HEK293T (cell line): ENCODE measurements at regions not wholly inside any gene's neighbourhood (a gene's known extent, or its start where the extent isn't known, plus 50 kb on each side); places are given as distances from the start of the nearest gene placed in this dataset.

Experiments used
- CTCF ChIA-PET: fragments of 350-600 bp; formaldehyde crosslinking; extraction: SDS; loops from one replicate; lab custom pipeline; 2021; ENCODE audit warnings: antibody characterized with exemption, inconsistent platforms; lab: Yijun Ruan, JAX
- POLR2A ChIA-PET: fragments of 350-600 bp; formaldehyde crosslinking; extraction: SDS; loops from one replicate; lab custom pipeline; 2020; ENCODE audit warnings: antibody characterized with exemption, inconsistent platforms; lab: Yijun Ruan, JAX
- DNase-seq: peaks from one replicate; pipeline ENCODE4 v3.0.0; 2012; ENCODE audit warnings: mixed read lengths; ENCODE audit errors: extremely low spot score
- ARNT ChIP-seq: fragments of 450-650 bp; IDR thresholded peaks from 2 replicates; pipeline ENCODE4 v1.6.1; 2017; ENCODE audit warnings: mild to moderate bottlenecking
- BHLHE40 ChIP-seq: fragments of 450-650 bp; IDR thresholded peaks from 2 replicates; pipeline ENCODE4 v1.6.1; 2016; ENCODE audit warnings: mild to moderate bottlenecking, moderate library complexity, borderline replicate concordance
- CTBP1 ChIP-seq: fragments of 450-650 bp; IDR thresholded peaks from 2 replicates; pipeline ENCODE4 v1.6.1; 2016; ENCODE audit warnings: borderline replicate concordance
- ELF4 ChIP-seq: fragments of 450-650 bp; IDR thresholded peaks from 2 replicates; pipeline ENCODE4 v1.6.1; 2017; ENCODE audit warnings: antibody characterized with exemption
- FOXA1 ChIP-seq: fragments of 450-650 bp; IDR thresholded peaks from 2 replicates; pipeline ENCODE4 v1.6.1; 2016; ENCODE audit warnings: mild to moderate bottlenecking
- FOXK2 ChIP-seq: fragments of 450-650 bp; IDR thresholded peaks from 2 replicates; pipeline ENCODE4 v1.6.1; 2016; ENCODE audit warnings: mild to moderate bottlenecking
- FOXM1 ChIP-seq: fragments of 450-650 bp; IDR thresholded peaks from 2 replicates; pipeline ENCODE4 v1.6.1; 2017; ENCODE audit warnings: mild to moderate bottlenecking, borderline replicate concordance
- HDGF ChIP-seq: fragments of 450-650 bp; IDR thresholded peaks from 2 replicates; pipeline ENCODE4 v1.6.1; 2017; ENCODE audit warnings: antibody characterized with exemption, borderline replicate concordance
- L3MBTL2 ChIP-seq: fragments of 450-650 bp; conservative IDR thresholded peaks from 2 replicates; pipeline ENCODE4 v1.6.1; 2016; ENCODE audit warnings: mild to moderate bottlenecking
- LEF1 ChIP-seq: fragments of 450-650 bp; IDR thresholded peaks from 2 replicates; pipeline ENCODE4 v1.6.1; 2017; ENCODE audit warnings: mild to moderate bottlenecking, borderline replicate concordance
- NFRKB ChIP-seq: fragments of 450-650 bp; IDR thresholded peaks from 2 replicates; pipeline ENCODE4 v1.6.1; 2016; ENCODE audit warnings: mild to moderate bottlenecking, moderate library complexity
- PKNOX1 ChIP-seq: fragments of 450-650 bp; IDR thresholded peaks from 2 replicates; pipeline ENCODE4 v1.6.1; 2016
- SP1 ChIP-seq: fragments of 450-650 bp; IDR thresholded peaks from 2 replicates; pipeline ENCODE4 v1.6.1; 2017
- SUZ12 ChIP-seq: fragments of 450-650 bp; IDR thresholded peaks from 2 replicates; pipeline ENCODE4 v1.6.1; 2016; ENCODE audit warnings: mild to moderate bottlenecking
- TARDBP ChIP-seq: fragments of 450-650 bp; IDR thresholded peaks from 2 replicates; pipeline ENCODE4 v1.6.1; 2016
- ZNF384 ChIP-seq: fragments of 450-650 bp; IDR thresholded peaks from 2 replicates; pipeline ENCODE4 v1.6.1; 2016

- TF ChIP-seq FOXM1 (no peak), LEF1 (no peak), ELF4 (no peak), FOXA1 (no peak), FOXK2 (no peak), HDGF (no peak), PKNOX1 (no peak), ZNF384 (no peak), SUZ12 (no peak), CTBP1 (no peak), BHLHE40 (no peak), ARNT (no peak), TARDBP (no peak), L3MBTL2 (no peak), NFRKB (no peak), SP1 (no peak)
- DNase-seq = no peak
- POLR2A ChIA-PET = no interaction called here
- CTCF ChIA-PET = no interaction called here
Observed at GRCh38 chr10:33706191-33706590, 371.7 kb upstream of the NRP1 start.

- CTCF ChIA-PET = no interaction called here
- POLR2A ChIA-PET = no interaction called here
- no peak for DNase-seq
- TF ChIP-seq ZNF384 = no peak
- no peak for TF ChIP-seq CTBP1
- TF ChIP-seq SP1 = no peak
- no peak for TF ChIP-seq TARDBP
- TF ChIP-seq NFRKB = no peak
- TF ChIP-seq LEF1 = no peak
- no peak for TF ChIP-seq BHLHE40
- TF ChIP-seq PKNOX1 = no peak
- TF ChIP-seq ELF4 = no peak
- TF ChIP-seq SUZ12 = no peak
- no peak for TF ChIP-seq L3MBTL2
Observed at GRCh38 chr10:33704214-33704830, 369.9 kb upstream of the NRP1 start.

GRCh38 chr10:33703501-33704213, 369.2 kb upstream of the NRP1 start:
- DNase-seq = no peak
- no peak for TF ChIP-seq CTBP1
- TF ChIP-seq TARDBP = no peak
- no peak for TF ChIP-seq SUZ12
- TF ChIP-seq FOXK2 = no peak
- no peak for TF ChIP-seq FOXA1
- TF ChIP-seq HDGF = no peak
- TF ChIP-seq L3MBTL2 = no peak
- TF ChIP-seq BHLHE40 = no peak
- TF ChIP-seq ARNT = no peak
- TF ChIP-seq PKNOX1 = no peak
- no peak for TF ChIP-seq ZNF384
- no peak for TF ChIP-seq LEF1
- TF ChIP-seq ELF4 = no peak
- no peak for TF ChIP-seq SP1
- TF ChIP-seq NFRKB = no peak
- no peak for TF ChIP-seq FOXM1
- ChIA-PET POLR2A (no interaction called here), CTCF (no interaction called here)

GRCh38 chr10:33698033-33698432, 363.6 kb upstream of the NRP1 start:
- no peak for DNase-seq
- POLR2A ChIA-PET = no interaction called here
- CTCF ChIA-PET = no interaction called here
- TF ChIP-seq SUZ12 = no peak
- no peak for TF ChIP-seq HDGF
- no peak for TF ChIP-seq LEF1
- no peak for TF ChIP-seq BHLHE40

- TF ChIP-seq ELF4 (no peak), FOXK2 (no peak), NFRKB (no peak), SUZ12 (no peak), BHLHE40 (no peak), LEF1 (no peak), ZNF384 (no peak), SP1 (no peak), HDGF (no peak), PKNOX1 (no peak)
- no peak for DNase-seq
- POLR2A ChIA-PET = no interaction called here
- CTCF ChIA-PET = no interaction called here
Observed at GRCh38 chr10:33697016-33697415, 362.5 kb upstream of the NRP1 start.
